GM12865 (cell line): ENCODE measurements at regions not wholly inside any gene's neighbourhood (a gene's known extent, or its start where the extent isn't known, plus 50 kb on each side); places are given as distances from the start of the nearest gene placed in this dataset.

Experiments
- DNase-seq: peaks from one replicate; pipeline ENCODE4 v3.0.0; 2010; ENCODE audit warnings: low read depth
- H3K4me3 ChIP-seq: 2 replicates; pipeline ENCODE4 v1.5.1; 2011; ENCODE audit warnings: mild to moderate bottlenecking, low read depth, low read length, control low read depth
- TF ChIP-seq, protein P1 (sequence below): IDR thresholded peaks from 2 replicates; pipeline ENCODE4 v1.5.1; 2011; ENCODE audit warnings: low read length, control low read depth, low read depth, inconsistent platforms; ENCODE audit not compliant: insufficient read depth; ENCODE audit errors: missing control alignments

- no peak overlapping the region for H3K4me3 ChIP-seq
- no peak for DNase-seq
- TF ChIP-seq, protein P1, sequence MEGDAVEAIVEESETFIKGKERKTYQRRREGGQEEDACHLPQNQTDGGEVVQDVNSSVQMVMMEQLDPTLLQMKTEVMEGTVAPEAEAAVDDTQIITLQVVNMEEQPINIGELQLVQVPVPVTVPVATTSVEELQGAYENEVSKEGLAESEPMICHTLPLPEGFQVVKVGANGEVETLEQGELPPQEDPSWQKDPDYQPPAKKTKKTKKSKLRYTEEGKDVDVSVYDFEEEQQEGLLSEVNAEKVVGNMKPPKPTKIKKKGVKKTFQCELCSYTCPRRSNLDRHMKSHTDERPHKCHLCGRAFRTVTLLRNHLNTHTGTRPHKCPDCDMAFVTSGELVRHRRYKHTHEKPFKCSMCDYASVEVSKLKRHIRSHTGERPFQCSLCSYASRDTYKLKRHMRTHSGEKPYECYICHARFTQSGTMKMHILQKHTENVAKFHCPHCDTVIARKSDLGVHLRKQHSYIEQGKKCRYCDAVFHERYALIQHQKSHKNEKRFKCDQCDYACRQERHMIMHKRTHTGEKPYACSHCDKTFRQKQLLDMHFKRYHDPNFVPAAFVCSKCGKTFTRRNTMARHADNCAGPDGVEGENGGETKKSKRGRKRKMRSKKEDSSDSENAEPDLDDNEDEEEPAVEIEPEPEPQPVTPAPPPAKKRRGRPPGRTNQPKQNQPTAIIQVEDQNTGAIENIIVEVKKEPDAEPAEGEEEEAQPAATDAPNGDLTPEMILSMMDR = no peak
These were observed 208.4 kb upstream of the ZC3H12A start for GRCh38 chr1:37265786-37266667.

GRCh38 chr1:37267111-37267835 lies 207.1 kb upstream of the ZC3H12A start:
- no peak for DNase-seq
- TF ChIP-seq, protein P1 = no peak
- no peak overlapping the region for H3K4me3 ChIP-seq

DNA sequence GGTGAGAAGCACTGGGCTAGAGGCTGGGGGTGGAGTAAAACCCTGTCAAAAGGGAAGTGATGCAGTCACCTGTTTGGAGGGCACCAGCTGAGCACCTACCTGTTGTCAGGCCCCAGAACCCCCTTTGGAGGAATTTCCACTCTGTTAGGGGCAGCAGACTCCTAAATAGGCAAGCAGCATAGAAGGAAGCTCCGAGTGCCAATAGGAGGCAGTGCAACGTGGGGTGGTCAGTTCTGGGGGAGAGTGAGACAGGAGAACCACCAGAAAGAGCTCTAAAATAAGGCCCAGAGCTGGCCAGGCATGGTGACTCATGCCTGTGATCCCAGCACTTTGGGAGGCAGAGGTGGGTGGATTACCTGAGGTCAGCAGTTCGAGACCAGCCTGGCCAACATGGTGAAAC lies 203.7 kb upstream of the ZC3H12A start:
- TF ChIP-seq, protein P1 = no peak

DNA sequence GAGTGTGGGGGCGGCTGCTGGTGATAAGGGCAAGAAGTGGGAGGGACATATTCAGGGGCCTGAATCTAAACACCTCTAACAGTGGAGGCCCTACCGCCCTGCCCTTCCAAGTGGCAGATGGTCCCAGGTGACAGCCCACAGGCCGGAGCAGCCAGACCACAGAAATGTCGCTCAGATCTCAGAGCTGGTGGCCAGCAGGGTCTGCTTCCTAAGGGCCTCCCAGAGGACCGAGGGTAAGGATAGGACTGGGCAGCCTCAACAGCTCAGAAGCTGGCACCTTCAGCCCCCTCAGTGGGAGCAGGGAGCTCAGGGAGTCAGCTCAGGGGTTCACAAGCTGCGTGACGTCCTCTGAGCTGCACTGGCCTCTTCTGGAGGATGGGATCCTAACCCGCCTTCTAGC lies 201.8 kb upstream of the ZC3H12A start:
- DNase-seq = no peak
- no peak overlapping the region for H3K4me3 ChIP-seq
- TF ChIP-seq, protein P1 = no peak

More for the DNA sequence above, 203.7 kb upstream of the ZC3H12A start:
- no peak overlapping the region for H3K4me3 ChIP-seq
- no peak for DNase-seq

- no peak for DNase-seq
- H3K4me3 ChIP-seq = no peak overlapping the region
- TF ChIP-seq, protein P1 = no peak
These were observed 199.9 kb upstream of the ZC3H12A start for GRCh38 chr1:37274486-37274885.

DNA sequence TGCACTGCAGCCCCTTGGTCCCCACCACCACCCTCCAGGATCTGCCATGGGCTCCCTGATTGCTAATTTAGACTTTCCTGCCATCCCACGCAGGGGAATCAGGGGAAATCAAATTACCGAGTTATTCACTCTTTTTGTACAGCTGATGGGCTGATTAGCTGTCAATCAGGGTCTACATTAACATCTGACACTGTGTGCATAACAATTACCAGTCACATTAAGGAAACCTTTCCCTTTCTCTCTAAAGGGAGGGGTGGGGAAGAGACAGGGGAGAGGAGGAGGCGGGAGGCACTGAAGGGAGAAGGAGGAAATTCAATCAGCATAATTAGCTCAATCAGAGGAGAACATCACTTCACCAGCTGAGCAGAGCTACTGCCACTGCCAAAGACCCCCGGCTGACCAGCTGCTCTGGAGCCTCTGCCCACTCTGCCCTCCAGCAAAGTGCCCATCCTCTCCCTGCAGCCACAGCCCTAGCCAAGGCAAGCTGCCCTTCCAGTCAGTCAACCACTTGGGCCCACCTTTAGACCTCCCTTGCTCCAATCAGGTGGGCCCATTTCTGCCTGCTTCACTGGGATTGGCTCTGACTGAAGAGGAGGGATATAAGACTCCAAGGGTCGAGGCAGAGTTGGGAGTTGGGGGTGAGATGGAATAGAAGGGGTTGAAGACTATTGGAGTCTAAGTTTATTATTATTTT lies 199.3 kb upstream of the ZC3H12A start:
- TF ChIP-seq, protein P1 = no peak
- DNase-seq = no peak
- H3K4me3 ChIP-seq = no peak overlapping the region
